ENCODE measurements at regions not wholly inside any gene's neighbourhood (a gene's known extent, or its start where the extent isn't known, plus 50 kb on each side); places are given as distances from the start of the nearest gene placed in this dataset.

DNA sequence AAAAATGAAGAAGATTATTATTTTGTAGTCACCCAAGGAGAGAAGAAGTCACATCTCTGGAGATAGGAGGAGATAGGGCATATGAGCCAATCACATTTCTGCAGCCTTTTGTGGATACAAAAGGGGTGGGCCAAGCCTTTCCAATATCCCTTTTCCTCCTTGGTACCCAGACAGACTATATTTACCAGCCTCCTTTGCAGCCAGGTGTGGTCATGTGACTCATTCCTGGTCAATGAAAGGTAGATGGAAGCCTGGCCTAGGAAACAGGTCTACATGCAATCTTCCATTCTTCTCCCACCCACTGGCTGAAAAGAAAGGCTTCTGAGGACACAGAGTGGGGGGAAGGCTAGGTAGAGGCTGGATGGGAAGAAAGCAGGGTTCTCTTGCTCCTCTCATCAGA, 58.1 kb upstream of the ERG start:
- no peak for ATAC-seq
- Mint-ChIP-seq H3K4me1 (no peaks in the 10 kb centered on the region), H3K36me3 (ENCODE audit: low read depth) (no peaks in the 10 kb centered on the region)

DNA sequence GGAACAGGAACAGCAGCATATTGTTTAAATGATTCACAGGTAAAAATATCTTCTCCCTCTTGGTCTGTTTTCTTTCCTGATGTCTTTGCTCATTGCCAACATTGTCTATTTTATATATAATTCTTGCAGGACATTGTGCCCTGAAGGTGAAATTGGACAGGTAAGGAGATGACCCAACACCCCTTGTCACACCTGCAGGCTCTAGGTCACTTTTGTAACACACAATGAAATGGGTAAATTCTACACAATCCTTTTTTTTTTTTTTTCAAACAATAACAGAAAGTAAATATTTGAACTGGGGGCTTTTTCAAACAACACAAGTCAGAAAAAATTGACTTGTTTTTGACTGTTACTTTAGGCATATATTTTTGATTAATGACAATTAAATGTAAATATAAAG, 62.9 kb upstream of the ERG start:
- H3K9me3 Mint-ChIP-seq, result no peaks in the 10 kb centered on the region
- no peak for ATAC-seq
- H3K27ac Mint-ChIP-seq, result no peak overlapping the region
- H3K4me3 Mint-ChIP-seq, result no peak overlapping the region
- H3K27me3 Mint-ChIP-seq, result peaks cover 1% of the 10 kb centered on the region
- no peak for DNase-seq
- H3K36me3 Mint-ChIP-seq (ENCODE audit: low read depth), result no peaks in the 10 kb centered on the region
- H3K4me1 Mint-ChIP-seq, result no peaks in the 10 kb centered on the region

More for the DNA sequence above, 58.1 kb upstream of the ERG start:
- DNase-seq, result no peak
- no peak overlapping the region for H3K27ac Mint-ChIP-seq
- H3K9me3 Mint-ChIP-seq, result no peaks in the 10 kb centered on the region
- peaks cover 9% of the 10 kb centered on the region for H3K27me3 Mint-ChIP-seq
- no peak overlapping the region for H3K4me3 Mint-ChIP-seq

- ATAC-seq (no peak), DNase-seq (no peak)
- Mint-ChIP-seq H3K4me1 (no peaks in the 10 kb centered on the region), H3K9me3 (no peaks in the 10 kb centered on the region), H3K4me3 (no peak overlapping the region), H3K36me3 (ENCODE audit: low read depth) (no peaks in the 10 kb centered on the region), H3K27ac (no peak overlapping the region), H3K27me3 (peaks cover 1% of the 10 kb centered on the region)
These were observed 63.6 kb upstream of the ERG start for GRCh38 chr21:38561613-38562581.

GRCh38 chr21:38567335-38567969, 69.2 kb upstream of the ERG start:
- Mint-ChIP-seq H3K4me3 (no peak overlapping the region), H3K27ac (no peak overlapping the region), H3K27me3 (peaks cover under 1% of the 10 kb centered on the region), H3K36me3 (ENCODE audit: low read depth) (no peaks in the 10 kb centered on the region), H3K9me3 (no peaks in the 10 kb centered on the region), H3K4me1 (no peaks in the 10 kb centered on the region)
- ATAC-seq (no peak), DNase-seq (no peak)

DNA sequence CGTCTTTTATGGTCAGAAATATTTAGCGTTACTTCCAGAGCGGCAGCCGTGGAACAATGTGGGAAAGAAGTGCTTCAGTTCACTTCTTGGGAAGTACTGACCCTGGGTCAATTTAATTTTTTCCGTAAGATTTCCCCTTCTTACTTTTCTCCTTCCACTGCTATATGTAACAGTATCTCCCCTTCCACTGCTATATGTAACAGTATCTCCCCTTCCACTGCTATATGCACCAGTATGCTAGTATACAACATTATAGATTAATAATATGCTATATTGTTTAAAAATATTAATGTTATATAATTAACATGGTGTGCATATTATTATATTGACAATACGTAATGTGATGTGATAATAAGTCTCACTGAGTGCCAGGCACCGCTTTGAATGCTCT, 69.7 kb upstream of the ERG start:
- DNase-seq (no peak), ATAC-seq (no peak)
- H3K36me3 Mint-ChIP-seq (ENCODE audit: low read depth), result no peaks in the 10 kb centered on the region
- H3K9me3 Mint-ChIP-seq, result no peaks in the 10 kb centered on the region
- no peak overlapping the region for H3K27ac Mint-ChIP-seq
- no peaks in the 10 kb centered on the region for H3K27me3 Mint-ChIP-seq
- no peak overlapping the region for H3K4me3 Mint-ChIP-seq
- H3K4me1 Mint-ChIP-seq, result no peaks in the 10 kb centered on the region

GRCh38 chr21:38569733-38570132, 71.5 kb upstream of the ERG start:
- Mint-ChIP-seq H3K36me3 (ENCODE audit: low read depth) (no peaks in the 10 kb centered on the region), H3K4me1 (no peaks in the 10 kb centered on the region), H3K27me3 (no peaks in the 10 kb centered on the region)

GRCh38 chr21:38570596-38570995, 72.3 kb upstream of the ERG start:
- ATAC-seq (no peak), DNase-seq (no peak)
- Mint-ChIP-seq H3K27me3 (no peaks in the 10 kb centered on the region), H3K27ac (no peak overlapping the region), H3K4me1 (no peaks in the 10 kb centered on the region), H3K9me3 (no peaks in the 10 kb centered on the region), H3K4me3 (no peak overlapping the region), H3K36me3 (ENCODE audit: low read depth) (no peaks in the 10 kb centered on the region)

More at GRCh38 chr21:38569733-38570132, 71.5 kb upstream of the ERG start:
- H3K27ac Mint-ChIP-seq, result no peak overlapping the region
- ATAC-seq (no peak), DNase-seq (no peak)
- H3K4me3 Mint-ChIP-seq, result no peak overlapping the region
- no peaks in the 10 kb centered on the region for H3K9me3 Mint-ChIP-seq

- Mint-ChIP-seq H3K27ac (no peak overlapping the region), H3K4me3 (no peak overlapping the region), H3K9me3 (no peaks in the 10 kb centered on the region), H3K27me3 (no peaks in the 10 kb centered on the region), H3K4me1 (no peaks in the 10 kb centered on the region), H3K36me3 (ENCODE audit: low read depth) (no peaks in the 10 kb centered on the region)
- ATAC-seq (no peak), DNase-seq (no peak)
These were observed 76.8 kb upstream of the ERG start for GRCh38 chr21:38574895-38575575.

- DNase-seq, result no peak
- H3K4me1 Mint-ChIP-seq, result no peaks in the 10 kb centered on the region
- H3K27ac Mint-ChIP-seq, result no peak overlapping the region
- H3K27me3 Mint-ChIP-seq, result no peaks in the 10 kb centered on the region
- no peaks in the 10 kb centered on the region for H3K9me3 Mint-ChIP-seq
- no peaks in the 10 kb centered on the region for H3K36me3 Mint-ChIP-seq (ENCODE audit: low read depth)
- ATAC-seq, result no peak
- no peak overlapping the region for H3K4me3 Mint-ChIP-seq
These were observed 79.6 kb upstream of the ERG start for GRCh38 chr21:38577887-38578286.

- no peak overlapping the region for H3K27ac Mint-ChIP-seq
- H3K4me1 Mint-ChIP-seq, result no peaks in the 10 kb centered on the region
- H3K36me3 Mint-ChIP-seq (ENCODE audit: low read depth), result no peaks in the 10 kb centered on the region
- DNase-seq, result no peak
- H3K9me3 Mint-ChIP-seq, result no peaks in the 10 kb centered on the region
- no peak for ATAC-seq
- no peak overlapping the region for H3K4me3 Mint-ChIP-seq
- peaks cover 12% of the 10 kb centered on the region for H3K27me3 Mint-ChIP-seq
These were observed 92.4 kb upstream of the ERG start for GRCh38 chr21:38590449-38591217.

DNA sequence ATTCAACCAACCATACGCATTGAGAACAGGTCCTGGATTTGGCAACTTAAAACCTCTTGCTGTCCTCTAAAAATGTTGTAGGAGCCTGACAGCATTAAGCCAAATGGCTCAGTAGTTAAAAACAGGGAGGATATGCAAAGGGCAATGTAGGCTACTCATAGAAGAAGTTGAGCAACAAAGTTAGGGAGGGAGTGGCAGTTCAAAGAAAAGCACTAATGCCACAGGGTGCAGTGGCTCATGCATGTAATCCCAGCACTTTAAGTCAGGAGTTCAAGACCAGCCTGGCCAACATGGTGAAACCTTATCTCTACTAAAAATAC, 92.9 kb upstream of the ERG start:
- H3K27me3 Mint-ChIP-seq, result peaks cover 12% of the 10 kb centered on the region
- no peak for DNase-seq
- H3K27ac Mint-ChIP-seq, result no peak overlapping the region
- no peaks in the 10 kb centered on the region for H3K4me1 Mint-ChIP-seq
- H3K9me3 Mint-ChIP-seq, result no peaks in the 10 kb centered on the region
- ATAC-seq, result no peak
- no peak overlapping the region for H3K4me3 Mint-ChIP-seq
- H3K36me3 Mint-ChIP-seq (ENCODE audit: low read depth), result no peaks in the 10 kb centered on the region

GRCh38 chr21:38596264-38597042, 98.2 kb upstream of the ERG start:
- H3K27me3 Mint-ChIP-seq, result peaks cover 9% of the 10 kb centered on the region
- no peak overlapping the region for H3K4me3 Mint-ChIP-seq
- peak; percentile 33 for ATAC-seq
- H3K27ac Mint-ChIP-seq, result no peak overlapping the region
- no peaks in the 10 kb centered on the region for H3K9me3 Mint-ChIP-seq
- no peak for DNase-seq
- no peaks in the 10 kb centered on the region for H3K4me1 Mint-ChIP-seq
- no peaks in the 10 kb centered on the region for H3K36me3 Mint-ChIP-seq (ENCODE audit: low read depth)

DNA sequence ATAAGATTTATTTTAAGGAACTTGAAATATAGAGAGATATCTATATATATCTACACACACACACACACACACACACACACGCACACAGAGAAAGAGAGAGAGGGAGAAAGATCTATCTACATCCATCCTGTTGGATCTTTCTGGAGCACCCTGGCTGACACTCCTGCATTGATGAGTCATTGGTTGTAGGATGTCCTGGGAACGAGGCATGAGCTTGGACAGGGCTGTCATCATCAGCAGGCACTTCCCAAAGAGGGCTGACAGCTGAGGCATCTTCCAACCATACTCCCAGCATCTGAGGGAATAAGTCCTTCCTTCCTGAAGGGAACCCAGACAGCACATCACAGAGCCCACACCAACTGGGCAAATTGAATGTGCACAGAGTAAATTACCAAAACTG, 99.1 kb upstream of the ERG start:
- Mint-ChIP-seq H3K27ac (no peak overlapping the region), H3K27me3 (peaks cover 9% of the 10 kb centered on the region), H3K36me3 (ENCODE audit: low read depth) (no peaks in the 10 kb centered on the region), H3K4me3 (no peak overlapping the region), H3K9me3 (no peaks in the 10 kb centered on the region), H3K4me1 (no peaks in the 10 kb centered on the region)
- DNase-seq (no peak), ATAC-seq (no peak)

- Mint-ChIP-seq H3K27ac (no peak overlapping the region), H3K4me3 (no peak overlapping the region), H3K9me3 (no peaks in the 10 kb centered on the region), H3K36me3 (ENCODE audit: low read depth) (no peaks in the 10 kb centered on the region), H3K4me1 (no peaks in the 10 kb centered on the region), H3K27me3 (peaks cover 9% of the 10 kb centered on the region)
- no peak for DNase-seq
- no peak for ATAC-seq
These were observed 100.1 kb upstream of the ERG start for GRCh38 chr21:38598413-38598812.
